ENCODE measurements at regions not wholly inside any gene's neighbourhood (a gene's known extent, or its start where the extent isn't known, plus 50 kb on each side); places are given as distances from the start of the nearest gene placed in this dataset.
"Not testable (repeated sequence)": the region's sequence is repeated elsewhere in the genome, so short reads cannot be mapped to it uniquely, and the experiment has no call there.

DNA sequence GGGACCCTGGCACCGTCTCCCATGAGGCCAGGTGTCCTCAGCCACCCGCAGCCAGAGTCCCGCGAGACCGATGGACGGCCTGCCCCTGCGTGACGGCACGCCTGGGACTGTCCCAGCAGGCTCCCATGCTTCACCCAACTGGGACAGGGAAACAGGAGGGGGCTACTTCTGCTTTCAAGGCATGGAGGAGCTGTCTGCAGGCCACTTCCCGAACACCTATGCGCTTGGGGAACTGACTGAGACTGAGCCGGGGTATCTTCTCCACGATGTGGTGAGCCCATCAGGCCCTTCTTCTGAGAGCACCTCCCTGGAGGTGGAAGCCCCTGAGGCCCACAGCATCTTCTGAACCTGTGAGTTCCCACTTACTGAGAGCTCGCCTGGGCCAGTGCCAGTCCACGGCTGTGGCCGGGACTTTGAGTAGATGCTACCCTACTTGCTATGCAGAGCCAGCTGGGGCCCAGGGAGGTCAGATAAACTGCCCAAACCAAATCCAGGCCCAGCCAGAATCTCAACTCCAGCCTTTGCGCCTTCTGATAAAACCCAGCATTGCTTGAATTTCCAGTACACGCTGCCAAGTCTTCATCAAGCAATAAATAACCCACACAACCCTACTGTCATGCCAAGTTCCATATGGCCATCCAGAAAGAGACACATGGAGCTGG, 85.4 kb upstream of the METTL9 start:
- TF ChIP-seq EZH2, EZH2phosphoT487 (IDR thresholded peaks at IDR 0.05): not testable (repeated sequence)
- TF ChIP-seq, protein P1, sequence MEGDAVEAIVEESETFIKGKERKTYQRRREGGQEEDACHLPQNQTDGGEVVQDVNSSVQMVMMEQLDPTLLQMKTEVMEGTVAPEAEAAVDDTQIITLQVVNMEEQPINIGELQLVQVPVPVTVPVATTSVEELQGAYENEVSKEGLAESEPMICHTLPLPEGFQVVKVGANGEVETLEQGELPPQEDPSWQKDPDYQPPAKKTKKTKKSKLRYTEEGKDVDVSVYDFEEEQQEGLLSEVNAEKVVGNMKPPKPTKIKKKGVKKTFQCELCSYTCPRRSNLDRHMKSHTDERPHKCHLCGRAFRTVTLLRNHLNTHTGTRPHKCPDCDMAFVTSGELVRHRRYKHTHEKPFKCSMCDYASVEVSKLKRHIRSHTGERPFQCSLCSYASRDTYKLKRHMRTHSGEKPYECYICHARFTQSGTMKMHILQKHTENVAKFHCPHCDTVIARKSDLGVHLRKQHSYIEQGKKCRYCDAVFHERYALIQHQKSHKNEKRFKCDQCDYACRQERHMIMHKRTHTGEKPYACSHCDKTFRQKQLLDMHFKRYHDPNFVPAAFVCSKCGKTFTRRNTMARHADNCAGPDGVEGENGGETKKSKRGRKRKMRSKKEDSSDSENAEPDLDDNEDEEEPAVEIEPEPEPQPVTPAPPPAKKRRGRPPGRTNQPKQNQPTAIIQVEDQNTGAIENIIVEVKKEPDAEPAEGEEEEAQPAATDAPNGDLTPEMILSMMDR (IDR thresholded peaks at IDR 0.05) = not testable (repeated sequence)
